ENCODE measurements at regions not wholly inside any gene's neighbourhood (a gene's known extent, or its start where the extent isn't known, plus 50 kb on each side); places are given as distances from the start of the nearest gene placed in this dataset.

DNA sequence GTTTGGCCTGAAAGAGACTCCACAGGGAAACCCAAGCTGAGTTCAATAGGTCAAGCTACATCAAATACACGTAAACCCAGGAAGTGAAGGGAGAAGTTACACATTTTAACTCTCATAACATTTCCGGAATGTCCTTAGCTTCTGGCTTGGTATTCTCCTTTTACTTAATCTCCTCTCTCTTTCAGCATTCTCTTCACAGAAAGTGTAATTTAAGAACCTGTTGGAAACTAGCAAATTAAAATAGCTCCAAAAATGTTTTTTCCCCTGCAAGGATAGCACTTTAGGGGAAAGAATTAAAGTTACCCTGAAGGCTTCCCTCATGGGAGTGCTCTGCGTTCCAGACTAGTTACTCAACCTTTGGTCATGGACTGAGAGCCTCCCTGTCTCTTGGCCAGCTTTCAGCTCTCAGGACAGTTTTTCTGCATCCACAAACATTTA, 292.7 kb upstream of the TARS1 start:
- Mint-ChIP-seq H3K27me3 (ENCODE audit: low read depth) (no peaks in the 10 kb centered on the region), H3K4me3 (no peak overlapping the region), H3K4me1 (ENCODE audit: low read depth) (no peaks in the 10 kb centered on the region), H3K9me3 (peaks cover 9% of the 10 kb centered on the region), H3K36me3 (ENCODE audit: insufficient read depth) (no peaks in the 10 kb centered on the region)
- DNase-seq = no peak
- no peak for ATAC-seq

DNA sequence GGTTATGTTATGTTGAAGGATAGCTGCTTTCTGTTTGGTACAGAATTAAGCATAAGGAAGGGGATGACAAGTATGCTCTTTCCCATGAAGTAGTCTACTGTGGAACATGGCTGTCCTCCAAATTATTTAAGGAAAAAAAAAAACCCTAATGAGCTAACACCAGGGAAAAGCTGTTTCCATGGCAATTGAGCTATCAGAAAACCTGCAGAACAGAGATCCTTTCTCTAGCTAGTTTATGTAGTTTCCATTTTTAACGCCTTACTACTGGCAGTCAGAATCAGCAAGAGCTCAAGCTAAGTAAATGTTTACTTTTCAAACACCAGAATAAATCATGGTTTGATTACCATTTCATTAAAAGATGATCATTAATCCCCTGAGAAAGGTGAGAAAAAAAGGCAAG, 287.4 kb upstream of the TARS1 start:
- no peak for DNase-seq
- no peak for ATAC-seq
- peaks cover 9% of the 10 kb centered on the region for H3K9me3 Mint-ChIP-seq
- no peaks in the 10 kb centered on the region for H3K4me1 Mint-ChIP-seq (ENCODE audit: low read depth)
- no peak overlapping the region for H3K4me3 Mint-ChIP-seq
- H3K36me3 Mint-ChIP-seq (ENCODE audit: insufficient read depth) = no peaks in the 10 kb centered on the region
- no peaks in the 10 kb centered on the region for H3K27me3 Mint-ChIP-seq (ENCODE audit: low read depth)

GRCh38 chr5:33153831-33154230, 286.9 kb upstream of the TARS1 start:
- Mint-ChIP-seq H3K36me3 (ENCODE audit: insufficient read depth) (no peaks in the 10 kb centered on the region), H3K4me1 (ENCODE audit: low read depth) (no peaks in the 10 kb centered on the region), H3K4me3 (no peak overlapping the region), H3K9me3 (peaks cover 5% of the 10 kb centered on the region), H3K27me3 (ENCODE audit: low read depth) (no peaks in the 10 kb centered on the region)
- DNase-seq = no peak
- no peak for ATAC-seq

DNA sequence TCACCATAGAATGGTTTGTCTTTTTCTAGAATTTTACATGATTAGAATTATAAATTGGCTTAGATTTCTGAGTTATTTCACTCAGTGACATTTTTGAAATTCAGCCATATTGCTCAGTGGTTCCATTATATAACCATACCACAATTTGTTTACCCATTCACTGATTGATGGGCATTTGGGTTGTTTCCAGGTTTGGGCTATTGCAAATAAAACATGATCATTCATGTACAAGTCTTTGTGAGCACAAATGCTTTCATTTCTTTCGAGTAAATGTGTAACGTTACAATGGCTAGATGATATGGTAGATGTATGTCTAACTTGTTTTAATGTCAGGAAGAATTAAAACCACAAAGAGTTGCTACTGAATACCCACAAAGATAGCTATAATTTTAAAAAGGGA, 279.9 kb upstream of the TARS1 start:
- Mint-ChIP-seq H3K27me3 (ENCODE audit: low read depth) (no peaks in the 10 kb centered on the region), H3K36me3 (ENCODE audit: insufficient read depth) (no peaks in the 10 kb centered on the region), H3K4me1 (ENCODE audit: low read depth) (no peaks in the 10 kb centered on the region), H3K4me3 (no peak overlapping the region), H3K9me3 (peaks cover 11% of the 10 kb centered on the region)
- DNase-seq (no peak), ATAC-seq (no peak)

- Mint-ChIP-seq H3K4me1 (ENCODE audit: low read depth) (no peaks in the 10 kb centered on the region), H3K27me3 (ENCODE audit: low read depth) (no peaks in the 10 kb centered on the region), H3K4me3 (no peak overlapping the region), H3K9me3 (peaks cover 12% of the 10 kb centered on the region), H3K36me3 (ENCODE audit: insufficient read depth) (no peaks in the 10 kb centered on the region)
- ATAC-seq (no peak), DNase-seq (no peak)
These were observed 279.3 kb upstream of the TARS1 start for GRCh38 chr5:33161421-33161820.

DNA sequence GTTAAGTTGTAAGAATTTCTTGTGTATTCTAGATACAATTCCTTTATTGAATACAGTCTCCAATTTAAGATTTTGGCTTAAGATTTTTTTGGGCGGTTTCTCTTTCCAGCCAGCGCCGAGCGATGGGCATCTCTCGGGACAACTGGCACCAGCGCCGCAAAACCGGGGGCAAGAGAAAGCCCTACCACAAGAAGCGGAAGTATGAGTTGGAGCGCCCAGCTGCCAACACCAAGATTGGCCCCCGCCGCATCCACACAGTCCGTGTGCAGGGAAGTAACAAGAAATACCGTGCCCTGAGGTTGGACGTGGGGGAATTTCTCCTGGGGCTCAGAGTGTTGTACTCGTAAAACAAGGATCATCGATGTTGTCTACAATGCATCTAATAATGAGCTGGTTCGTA, 278.7 kb upstream of the TARS1 start:
- H3K9me3 Mint-ChIP-seq = peaks cover 12% of the 10 kb centered on the region
- H3K36me3 Mint-ChIP-seq (ENCODE audit: insufficient read depth) = no peaks in the 10 kb centered on the region
- H3K4me3 Mint-ChIP-seq = no peak overlapping the region
- ATAC-seq = no peak
- no peak for DNase-seq
- no peaks in the 10 kb centered on the region for H3K27me3 Mint-ChIP-seq (ENCODE audit: low read depth)
- H3K4me1 Mint-ChIP-seq (ENCODE audit: low read depth) = no peaks in the 10 kb centered on the region

GRCh38 chr5:33166522-33166921, 274.2 kb upstream of the TARS1 start:
- DNase-seq (no peak), ATAC-seq (no peak)
- no peak overlapping the region for H3K4me3 Mint-ChIP-seq
- no peaks in the 10 kb centered on the region for H3K4me1 Mint-ChIP-seq (ENCODE audit: low read depth)
- no peaks in the 10 kb centered on the region for H3K27me3 Mint-ChIP-seq (ENCODE audit: low read depth)
- peaks cover 31% of the 10 kb centered on the region for H3K9me3 Mint-ChIP-seq
- H3K36me3 Mint-ChIP-seq (ENCODE audit: insufficient read depth) = no peaks in the 10 kb centered on the region

GRCh38 chr5:33166948-33167347, 273.8 kb upstream of the TARS1 start:
- Mint-ChIP-seq H3K4me3 (no peak overlapping the region), H3K36me3 (ENCODE audit: insufficient read depth) (no peaks in the 10 kb centered on the region), H3K27me3 (ENCODE audit: low read depth) (no peaks in the 10 kb centered on the region), H3K9me3 (peaks cover 31% of the 10 kb centered on the region), H3K4me1 (ENCODE audit: low read depth) (no peaks in the 10 kb centered on the region)
- no peak for ATAC-seq
- no peak for DNase-seq

- no peaks in the 10 kb centered on the region for H3K36me3 Mint-ChIP-seq (ENCODE audit: insufficient read depth)
- DNase-seq (no peak), ATAC-seq (no peak)
- H3K9me3 Mint-ChIP-seq = peaks cover 31% of the 10 kb centered on the region
- H3K4me3 Mint-ChIP-seq = no peak overlapping the region
- no peaks in the 10 kb centered on the region for H3K4me1 Mint-ChIP-seq (ENCODE audit: low read depth)
- no peaks in the 10 kb centered on the region for H3K27me3 Mint-ChIP-seq (ENCODE audit: low read depth)
These were observed 273.2 kb upstream of the TARS1 start for GRCh38 chr5:33167541-33167940.

DNA sequence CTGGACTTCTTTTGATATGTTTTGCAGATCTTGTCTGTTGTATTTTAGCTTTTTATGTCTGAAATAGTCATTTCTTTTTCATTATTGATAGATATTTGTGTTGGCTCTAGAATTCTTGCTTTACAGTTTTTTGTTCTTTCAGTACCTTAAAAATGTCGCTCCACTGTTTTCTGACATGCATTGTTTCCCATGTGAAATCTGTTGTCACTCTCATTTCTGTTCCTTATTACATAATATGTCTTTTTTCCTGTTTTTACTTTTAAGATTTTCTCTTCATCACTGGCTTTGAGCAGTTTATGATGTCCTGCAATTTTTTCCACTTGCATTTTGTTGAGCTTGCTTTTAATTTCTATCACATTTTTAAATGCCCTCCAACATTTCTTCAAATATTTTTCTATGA, 270.4 kb upstream of the TARS1 start:
- Mint-ChIP-seq H3K27me3 (ENCODE audit: low read depth) (no peaks in the 10 kb centered on the region), H3K36me3 (ENCODE audit: insufficient read depth) (no peaks in the 10 kb centered on the region), H3K4me1 (ENCODE audit: low read depth) (no peaks in the 10 kb centered on the region), H3K9me3 (peaks cover 24% of the 10 kb centered on the region), H3K4me3 (no peak overlapping the region)
- DNase-seq (no peak), ATAC-seq (no peak)

DNA sequence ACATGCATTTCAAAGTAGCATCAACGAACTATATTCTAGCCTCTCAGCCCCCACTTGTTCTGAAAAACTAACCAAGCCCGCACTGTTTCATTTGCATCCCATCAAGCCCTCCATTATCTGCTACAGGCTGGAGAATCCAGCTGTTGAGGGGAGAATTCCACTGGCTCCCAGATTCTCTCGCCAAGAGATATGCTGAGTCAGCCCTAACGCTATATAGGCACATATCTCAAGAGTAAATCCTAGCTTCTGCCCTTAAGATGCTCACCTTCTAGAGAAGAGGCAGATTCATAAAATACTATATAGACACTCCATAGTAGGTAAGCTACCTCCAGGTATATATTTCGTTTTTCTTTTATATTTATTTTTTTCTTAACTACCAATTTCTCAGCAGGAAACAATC, 266.4 kb upstream of the TARS1 start:
- Mint-ChIP-seq H3K36me3 (ENCODE audit: insufficient read depth) (no peaks in the 10 kb centered on the region), H3K4me3 (no peak overlapping the region), H3K27me3 (ENCODE audit: low read depth) (no peaks in the 10 kb centered on the region), H3K4me1 (ENCODE audit: low read depth) (no peaks in the 10 kb centered on the region), H3K9me3 (peaks cover 20% of the 10 kb centered on the region)
- no peak for ATAC-seq
- no peak for DNase-seq

- DNase-seq = no peak
- H3K4me1 Mint-ChIP-seq (ENCODE audit: low read depth) = no peaks in the 10 kb centered on the region
- H3K4me3 Mint-ChIP-seq = no peak overlapping the region
- H3K9me3 Mint-ChIP-seq = peaks cover 5% of the 10 kb centered on the region
- no peak for ATAC-seq
- no peaks in the 10 kb centered on the region for H3K36me3 Mint-ChIP-seq (ENCODE audit: insufficient read depth)
- H3K27me3 Mint-ChIP-seq (ENCODE audit: low read depth) = no peaks in the 10 kb centered on the region
These were observed 261.5 kb upstream of the TARS1 start for GRCh38 chr5:33179301-33179700.

DNA sequence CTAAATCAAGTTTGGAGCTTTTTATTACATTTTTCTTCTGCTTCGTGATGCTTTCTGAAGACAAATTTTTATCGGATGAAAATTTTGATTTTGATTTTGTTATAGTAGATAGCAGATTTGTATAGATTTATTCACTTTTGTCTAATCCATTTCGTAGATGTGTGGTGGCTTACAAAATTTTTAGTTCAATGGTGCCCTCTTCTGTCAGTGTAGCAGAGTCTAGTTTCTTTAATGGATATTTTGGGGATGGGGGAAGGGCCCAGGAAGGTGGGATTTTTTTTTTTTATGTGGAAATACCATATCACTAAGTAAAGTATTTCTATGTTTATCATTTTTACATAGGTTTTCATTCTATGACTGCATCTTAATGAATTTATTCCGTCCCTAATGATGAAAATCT, 259.9 kb upstream of the TARS1 start:
- no peaks in the 10 kb centered on the region for H3K36me3 Mint-ChIP-seq (ENCODE audit: insufficient read depth)
- H3K27me3 Mint-ChIP-seq (ENCODE audit: low read depth) = no peaks in the 10 kb centered on the region
- no peak overlapping the region for H3K4me3 Mint-ChIP-seq
- DNase-seq (no peak), ATAC-seq (no peak)
- H3K4me1 Mint-ChIP-seq (ENCODE audit: low read depth) = no peaks in the 10 kb centered on the region
- peaks cover 5% of the 10 kb centered on the region for H3K9me3 Mint-ChIP-seq

- no peaks in the 10 kb centered on the region for H3K4me1 Mint-ChIP-seq (ENCODE audit: low read depth)
- no peak overlapping the region for H3K4me3 Mint-ChIP-seq
- peaks cover 9% of the 10 kb centered on the region for H3K9me3 Mint-ChIP-seq
- H3K36me3 Mint-ChIP-seq (ENCODE audit: insufficient read depth) = no peaks in the 10 kb centered on the region
- no peak for ATAC-seq
- no peaks in the 10 kb centered on the region for H3K27me3 Mint-ChIP-seq (ENCODE audit: low read depth)
- DNase-seq = no peak
These were observed 257.8 kb upstream of the TARS1 start for GRCh38 chr5:33182986-33183385.

DNA sequence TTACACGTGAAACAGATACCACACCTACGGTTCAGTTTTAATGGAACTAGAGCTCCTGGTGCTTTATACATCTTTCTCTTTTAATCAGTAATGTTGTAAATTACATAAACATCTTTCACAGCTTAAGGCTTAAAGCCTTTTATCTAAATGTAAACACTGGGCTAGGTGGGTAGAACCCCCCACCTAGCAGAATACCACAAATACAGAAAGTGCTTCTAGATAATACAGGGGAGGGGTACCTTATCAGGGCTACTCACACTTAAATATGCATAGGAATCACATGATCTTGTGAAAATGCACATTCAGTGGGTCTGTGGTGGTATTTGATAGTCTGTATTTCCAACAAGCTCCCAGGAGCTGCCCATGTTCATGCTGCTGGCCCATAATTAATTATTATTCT, 256.4 kb upstream of the TARS1 start:
- Mint-ChIP-seq H3K4me1 (ENCODE audit: low read depth) (no peaks in the 10 kb centered on the region), H3K36me3 (ENCODE audit: insufficient read depth) (no peaks in the 10 kb centered on the region)
- no peak for ATAC-seq

GRCh38 chr5:33188089-33188488, 252.7 kb upstream of the TARS1 start:
- Mint-ChIP-seq H3K27me3 (ENCODE audit: low read depth) (no peaks in the 10 kb centered on the region), H3K9me3 (peaks cover 21% of the 10 kb centered on the region), H3K4me3 (no peak overlapping the region), H3K4me1 (ENCODE audit: low read depth) (no peaks in the 10 kb centered on the region), H3K36me3 (ENCODE audit: insufficient read depth) (no peaks in the 10 kb centered on the region)
- DNase-seq (no peak), ATAC-seq (no peak)

More for the DNA sequence above, 256.4 kb upstream of the TARS1 start:
- peaks cover 14% of the 10 kb centered on the region for H3K9me3 Mint-ChIP-seq
- no peaks in the 10 kb centered on the region for H3K27me3 Mint-ChIP-seq (ENCODE audit: low read depth)
- H3K4me3 Mint-ChIP-seq = no peak overlapping the region
- DNase-seq = no peak

Data from activated T-cell treated with anti-CD3 and anti-CD28 coated beads, Interleukin-2, amount 50 U/mL, for 4 hours (primary cell).